Uterus (tissue), 2 donors: ENCODE measurements at regions not wholly inside any gene's neighbourhood (a gene's known extent, or its start where the extent isn't known, plus 50 kb on each side); places are given as distances from the start of the nearest gene placed in this dataset.

Experiments used
- CTCF ChIP-seq, 4 experiments: fragments of 200-600 bp in 2 of 4; fragments of 450-650 bp in 2 of 4; sonication (generic) in 2 of 4; IDR thresholded peaks; one replicate each; pipeline ENCODE4 v1.5.1; 2016 to 2019; ENCODE audit warnings: antibody characterized with exemption in 4 of 4, mild to moderate bottlenecking in 2 of 4, moderate library complexity in 1 of 4
- POLR2A ChIP-seq, 2 donors: fragments of 450-650 bp; IDR thresholded peaks; one replicate each; pipeline ENCODE4 v1.6.1; 2016; ENCODE audit warnings: antibody characterized with exemption in 2 of 2, mild to moderate bottlenecking in 1 of 2, moderate library complexity in 1 of 2

DNA sequence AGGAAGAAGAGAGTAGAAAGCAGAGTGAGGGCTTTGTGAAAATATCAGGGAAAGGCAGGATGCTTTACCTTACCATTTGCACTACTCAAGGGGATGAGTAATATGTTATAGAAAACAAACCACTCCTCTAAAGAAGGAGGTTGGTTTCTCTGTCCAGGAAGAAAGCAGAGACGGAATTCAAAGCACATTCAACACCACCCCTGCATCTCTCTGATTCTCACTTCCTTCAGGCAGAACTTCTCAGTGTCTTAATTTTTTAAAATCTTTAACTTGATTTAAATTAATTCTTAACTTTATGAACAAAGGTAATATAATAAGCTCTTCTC lies 82.4 kb downstream of the NR2F2 start:
- TF ChIP-seq CTCF (IDR thresholded peaks at IDR 0.05) (no peak), POLR2A (IDR thresholded peaks at IDR 0.05) (no peak)
